HG02885 (cell line): ENCODE measurements at regions not wholly inside any gene's neighbourhood (a gene's known extent, or its start where the extent isn't known, plus 50 kb on each side); places are given as distances from the start of the nearest gene placed in this dataset.
"Not testable (repeated sequence)": the region's sequence is repeated elsewhere in the genome, so short reads cannot be mapped to it uniquely, and the experiment has no call there.

Source experiments
- ATAC-seq: cut with Tn5 transposase; IDR thresholded peaks from one replicate; pipeline ENCODE4 v1.9.1; 2021; ENCODE audit warnings: mild to moderate bottlenecking; ENCODE audit not compliant: unreplicated experiment, poor library complexity

- peak; percentile 30 for ATAC-seq
Measured at GRCh38 chr6:74597840-74598239, 608.0 kb downstream of the COL12A1 start.

GRCh38 chr6:74597266-74597665 is 608.6 kb downstream of the COL12A1 start:
- ATAC-seq, result no peak

GRCh38 chr6:74596588-74596987 is 609.3 kb downstream of the COL12A1 start:
- ATAC-seq, result no peak

- ATAC-seq, result not testable (repeated sequence)
Measured at GRCh38 chr6:74594350-74594749, 611.5 kb downstream of the COL12A1 start.

- no peak for ATAC-seq
Measured at GRCh38 chr6:74588094-74588832, 617.6 kb downstream of the COL12A1 start.

- ATAC-seq, result no peak
Measured at GRCh38 chr6:74587386-74587785, 618.5 kb downstream of the COL12A1 start.

- ATAC-seq, result no peak
Measured at GRCh38 chr6:74585753-74586152, 620.1 kb downstream of the COL12A1 start.

- ATAC-seq, result no peak
Measured at GRCh38 chr6:74581681-74582080, 624.2 kb downstream of the COL12A1 start.

GRCh38 chr6:74579794-74580193 is 626.1 kb downstream of the COL12A1 start:
- no peak for ATAC-seq

GRCh38 chr6:74579047-74579446 is 626.8 kb downstream of the COL12A1 start:
- no peak for ATAC-seq

- peak; percentile 43 for ATAC-seq
Measured at GRCh38 chr6:74578339-74578738, 627.5 kb downstream of the COL12A1 start.

- peak; percentile 86 for ATAC-seq
Measured at GRCh38 chr6:74577619-74578018, 628.2 kb downstream of the COL12A1 start.

- ATAC-seq, result peak; percentile 53
Measured at GRCh38 chr6:74574794-74575193, 631.1 kb downstream of the COL12A1 start.

- ATAC-seq, result no peak
Measured at GRCh38 chr6:74573613-74574012, 632.2 kb downstream of the COL12A1 start.

- no peak for ATAC-seq
Measured at GRCh38 chr6:74570044-74570443, 635.8 kb downstream of the COL12A1 start.

GRCh38 chr6:74568861-74569260 is 637.0 kb downstream of the COL12A1 start:
- ATAC-seq, result no peak

- not testable (repeated sequence) for ATAC-seq
Measured at GRCh38 chr6:74567923-74568290, 637.9 kb downstream of the COL12A1 start.

- ATAC-seq, result no peak
Measured at GRCh38 chr6:74567281-74567922, 638.5 kb downstream of the COL12A1 start.

GRCh38 chr6:74557236-74557635 is 648.6 kb downstream of the COL12A1 start:
- no peak for ATAC-seq

GRCh38 chr6:74554041-74554440 is 651.8 kb downstream of the COL12A1 start:
- no peak for ATAC-seq

- ATAC-seq, result no peak
Measured at GRCh38 chr6:74551896-74552295, 654.0 kb downstream of the COL12A1 start.

GRCh38 chr6:74550821-74551220 is 655.0 kb downstream of the COL12A1 start:
- ATAC-seq, result no peak
